IMR-90 (cell line): ENCODE measurements at regions not wholly inside any gene's neighbourhood (a gene's known extent, or its start where the extent isn't known, plus 50 kb on each side); places are given as distances from the start of the nearest gene placed in this dataset.

Source experiments
- ATAC-seq: fragments of 200-7000 bp; cut with Tn5 transposase; 2 replicates; pipeline ENCODE4 v1.9.1; 2020; ENCODE audit warnings: low read depth, mild to moderate bottlenecking, moderate library complexity
- BruUV-seq: library from RNA; stranded (reverse); fragments of 400-500 nt; replicated peaks from 2 replicates; lab custom pipeline; 2021; lab: Mats Ljungman, UMichigan
- CTCF ChIA-PET: fragments of 300-600 bp; formaldehyde crosslinking; extraction: SDS; loops from one replicate; lab custom pipeline; 2021; ENCODE audit warnings: antibody characterized with exemption; lab: Yijun Ruan, JAX
- POLR2A ChIA-PET: fragments of 300-600 bp; sonication (Branson Sonifier 250); formaldehyde crosslinking; loops from one replicate; lab custom pipeline; 2022; ENCODE audit warnings: antibody characterized with exemption; ENCODE audit not compliant: unreplicated experiment; lab: Charles Lee
- DNase-seq: peaks from one replicate; pipeline ENCODE4 v3.0.0; 2013
- H2AFZ ChIP-seq: replicated peaks from 2 replicates; pipeline ENCODE3; 2013; ENCODE audit warnings: low read length, mild to moderate bottlenecking; ENCODE audit not compliant: poor library complexity
- H2AK5ac ChIP-seq: 2 replicates; pipeline ENCODE4 v1.6.1; 2013; ENCODE audit warnings: low read depth, low read length, inconsistent platforms
- H2AK9ac ChIP-seq: replicated peaks from 2 replicates; pipeline ENCODE3; 2013; ENCODE audit warnings: mild to moderate bottlenecking, low read depth, low read length, moderate library complexity; ENCODE audit not compliant: poor library complexity
- H2BK120ac ChIP-seq: 2 replicates; pipeline ENCODE4 v1.6.1; 2013; ENCODE audit warnings: low read depth, low read length, inconsistent platforms
- H2BK15ac ChIP-seq: 3 replicates; pipeline ENCODE4 v1.6.1; 2013; ENCODE audit warnings: low read depth, low read length, inconsistent platforms
- H2BK20ac ChIP-seq: 2 replicates; pipeline ENCODE4 v1.6.1; 2013; ENCODE audit warnings: low read depth, mild to moderate bottlenecking, inconsistent platforms, low read length, moderate library complexity
- H2BK5ac ChIP-seq: 2 replicates; pipeline ENCODE4 v1.6.1; 2013; ENCODE audit warnings: mild to moderate bottlenecking, low read depth, low read length, inconsistent platforms; ENCODE audit not compliant: poor library complexity, severe bottlenecking
- H3K14ac ChIP-seq: replicated peaks from 2 replicates; pipeline ENCODE4 v1.6.1; 2013; ENCODE audit warnings: low read depth, low read length, inconsistent platforms
- H3K18ac ChIP-seq: 2 replicates; pipeline ENCODE4 v1.6.1; 2013; ENCODE audit warnings: low read depth, low read length, control low read depth
- H3K23ac ChIP-seq: 2 replicates; pipeline ENCODE4 v1.6.1; 2013; ENCODE audit warnings: low read depth, low read length, inconsistent platforms
- H3K27ac ChIP-seq: 2 replicates; pipeline ENCODE4 v1.5.1; 2013; ENCODE audit warnings: mild to moderate bottlenecking, control low read depth, low read length; ENCODE audit not compliant: insufficient read depth
- H3K27me3 ChIP-seq: 2 replicates; pipeline ENCODE4 v1.6.1; 2013; ENCODE audit warnings: low read length; ENCODE audit not compliant: control insufficient read depth, insufficient read depth
- H3K36me3 ChIP-seq: 2 replicates; pipeline ENCODE4 v1.6.1; 2013; ENCODE audit warnings: low read length, mixed read lengths; ENCODE audit not compliant: control insufficient read depth, insufficient read depth
- H3K4ac ChIP-seq: 2 replicates; pipeline ENCODE4 v1.6.1; 2013; ENCODE audit warnings: low read depth, low read length, inconsistent platforms
- H3K4me1 ChIP-seq: 2 replicates; pipeline ENCODE4 v1.6.1; 2013; ENCODE audit warnings: low read length, mixed read lengths; ENCODE audit not compliant: control insufficient read depth, insufficient read depth
- H3K4me2 ChIP-seq: 2 replicates; pipeline ENCODE4 v1.6.1; 2013; ENCODE audit warnings: low read depth, mild to moderate bottlenecking, control low read depth, low read length, moderate library complexity
- H3K4me3 ChIP-seq: 2 replicates; pipeline ENCODE4 v1.5.1; 2013; ENCODE audit warnings: low read depth, mild to moderate bottlenecking, control low read depth, low read length, moderate library complexity; ENCODE audit not compliant: insufficient read depth
- H3K56ac ChIP-seq: 2 replicates; pipeline ENCODE4 v1.6.1; 2013; ENCODE audit warnings: low read length, inconsistent platforms; ENCODE audit not compliant: insufficient read depth; ENCODE audit errors: extremely low read depth
- H3K79me1 ChIP-seq, 2 experiments: 2 replicates each; pipeline ENCODE4 v1.6.1; 2013; ENCODE audit warnings: low read length in 2 of 2, inconsistent platforms in 1 of 2, low read depth in 1 of 2
- H3K9ac ChIP-seq: 2 replicates; pipeline ENCODE4 v1.6.1; 2013; ENCODE audit warnings: low read depth, low read length, control low read depth
- H3K9me1 ChIP-seq: 2 replicates; pipeline ENCODE4 v1.6.1; 2013; ENCODE audit warnings: low read length, inconsistent platforms; ENCODE audit not compliant: insufficient read depth
- H3K9me3 ChIP-seq: 2 replicates; pipeline ENCODE4 v1.6.1; 2013; ENCODE audit warnings: low read length; ENCODE audit not compliant: control insufficient read depth, insufficient read depth
- H4K20me1 ChIP-seq: 2 replicates; pipeline ENCODE4 v1.6.1; 2013; ENCODE audit warnings: low read length, inconsistent platforms; ENCODE audit not compliant: insufficient read depth
- H4K5ac ChIP-seq: 2 replicates; pipeline ENCODE4 v1.6.1; 2013; ENCODE audit warnings: mild to moderate bottlenecking, low read depth, low read length, control low read depth
- H4K8ac ChIP-seq, 2 experiments: 2 replicates each; pipeline ENCODE4 v1.6.1; 2013; ENCODE audit warnings: low read depth in 2 of 2, low read length in 2 of 2, control low read depth in 1 of 2, inconsistent platforms in 1 of 2
- H4K91ac ChIP-seq: 2 replicates; pipeline ENCODE4 v1.6.1; 2013; ENCODE audit warnings: low read depth, low read length, inconsistent platforms; ENCODE audit not compliant: insufficient read depth
- CEBPB ChIP-seq: IDR thresholded peaks from 2 replicates; pipeline ENCODE4 v1.6.1; 2012; ENCODE audit warnings: low read depth, low read length, improper control_type of control experiment
- CHD1 ChIP-seq: IDR thresholded peaks from 2 replicates; pipeline ENCODE4 v1.6.1; 2012; ENCODE audit warnings: low read depth, low read length, improper control_type of control experiment
- POLR2A ChIP-seq: IDR thresholded peaks from 2 replicates; pipeline ENCODE4 v1.6.1; 2012; ENCODE audit warnings: mild to moderate bottlenecking, low read depth, low read length
- RAD21 ChIP-seq: IDR thresholded peaks from 2 replicates; pipeline ENCODE4 v1.6.1; 2012; ENCODE audit warnings: low read length, improper control_type of control experiment
- SMC3 ChIP-seq: fragments of 150-350 bp; IDR thresholded peaks from 2 replicates; pipeline ENCODE4 v1.6.1; 2016; ENCODE audit warnings: low read depth, mild to moderate bottlenecking, antibody characterized with exemption, low read length, moderate library complexity
- WGBS, 2 experiments: methylation state at CpG; one replicate each; pipeline versions ENCODE4 v1.1.5 to v1.1.7; 2013; ENCODE audit warnings: missing lambda C conversion rate in 2 of 2; ENCODE audit not compliant: insufficient read length in 1 of 2; ENCODE audit errors: extremely low coverage in 2 of 2; 5-methylcytosine and 5-hydroxymethylcytosine counted together
- dilution Hi-C: fragments of 300-500 bp; cut with HindIII; formaldehyde crosslinking; loops from one replicate; pipeline ENCODE4 v1.14.3; 2018; ENCODE audit warnings: low sequenced_read_pairs; ENCODE audit not compliant: unreplicated experiment
- in situ Hi-C: fragments of 300-500 bp; cut with MboI; formaldehyde crosslinking; loops from 3 replicates; pipeline ENCODE4 v1.14.3; 2019; ENCODE audit warnings: low sequenced_read_pairs, inconsistent platforms, mixed read lengths
- intact Hi-C: fragments of 100-400 bp; cut with micrococcal nuclease; formaldehyde crosslinking; loops from 2 replicates; pipeline ENCODE4 v1.10.0; 2022
- TF ChIP-seq, protein P1 (sequence below): conservative IDR thresholded peaks from 2 replicates; pipeline ENCODE4 v1.5.1; 2012; ENCODE audit warnings: mild to moderate bottlenecking, low read depth, low read length, improper control_type of control experiment

DNA sequence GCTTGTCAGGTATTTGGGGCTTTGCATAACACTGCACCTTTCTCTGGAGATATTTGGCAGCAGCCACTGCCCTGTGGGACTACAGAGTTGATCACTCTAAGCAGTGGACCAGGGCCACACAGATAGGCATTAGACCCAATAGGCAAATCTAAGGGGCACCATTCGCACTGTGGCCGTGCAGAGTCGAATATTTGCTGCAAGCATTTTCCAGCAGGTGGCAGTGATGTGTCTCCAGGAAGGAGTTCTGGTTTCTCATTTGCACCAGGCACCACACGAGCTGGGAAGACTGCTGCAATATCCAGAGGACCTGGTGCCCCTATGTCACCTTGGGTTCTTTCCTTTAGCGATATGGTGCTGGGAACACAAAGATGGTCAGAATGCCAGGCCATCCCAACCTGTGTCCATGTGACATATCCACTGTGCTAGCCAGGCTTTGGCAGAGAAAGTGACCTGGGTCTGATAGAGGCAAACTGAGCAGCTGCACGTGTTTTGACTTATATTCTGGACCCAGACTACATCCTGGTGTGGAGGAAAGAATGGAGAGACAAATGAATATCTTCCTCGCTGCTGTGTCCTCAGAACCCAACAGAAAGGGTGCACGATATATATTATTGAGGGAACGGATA is 318.7 kb downstream of the BUD13 start:
- Histone ChIP-seq H2BK120ac (no peak overlapping the region), H4K5ac (no peak overlapping the region), H3K14ac (no peak overlapping the region), H3K23ac (no peak overlapping the region), H3K79me1 (no peaks in the 10 kb centered on the region), H3K4me2 (no peak overlapping the region), H3K36me3 (no peaks in the 10 kb centered on the region), H3K18ac (no peak overlapping the region), H4K8ac (no peak overlapping the region), H2AK9ac (no peak overlapping the region), H2BK15ac (no peak overlapping the region), H2BK5ac (no peak overlapping the region), H2AFZ (no peak overlapping the region), H3K27me3 (no peaks in the 10 kb centered on the region; the same call in 1 of the 2 replicates), H3K4me3 (no peak overlapping the region), H2BK20ac (no peak overlapping the region), H3K4ac (no peak overlapping the region), H4K91ac (no peak overlapping the region), H3K9ac (no peak overlapping the region), H3K56ac (no peak overlapping the region), H3K9me1 (no peaks in the 10 kb centered on the region), H3K4me1 (no peaks in the 10 kb centered on the region), H2AK5ac (no peak overlapping the region), H3K9me3 (no peaks in the 10 kb centered on the region), H3K27ac (no peak overlapping the region), H4K20me1 (no peaks in the 10 kb centered on the region)
- BruUV-seq, result no TSS peak
- in situ Hi-C loops, result no loop called here
- intact Hi-C loops, result loop anchor here (1.0 kb wide), 1 partner anchor 237 kb away; no protein-coding TSS in a partner anchor
- 9% methylated on average over 4 of the region's 9 CpGs; no CpG with 5 or more reads in 1 of the 2 experiments for WGBS, 2 experiments
- peak; percentile 53; the same call in 1 of the 2 replicates for ATAC-seq
- ChIA-PET CTCF (no interaction called here), POLR2A (interaction anchor here (0.7 kb wide), 1 partner anchor 237 kb away, joined by 3 read pairs; no protein-coding TSS in a partner anchor)
- dilution Hi-C loops, result no loop called here
- DNase-seq, result peak; percentile 27
- TF ChIP-seq POLR2A (no peak), RAD21 (peak; percentile 50), CHD1 (no peak), SMC3 (peak; percentile 53), CEBPB (no peak)
- TF ChIP-seq, protein P1, sequence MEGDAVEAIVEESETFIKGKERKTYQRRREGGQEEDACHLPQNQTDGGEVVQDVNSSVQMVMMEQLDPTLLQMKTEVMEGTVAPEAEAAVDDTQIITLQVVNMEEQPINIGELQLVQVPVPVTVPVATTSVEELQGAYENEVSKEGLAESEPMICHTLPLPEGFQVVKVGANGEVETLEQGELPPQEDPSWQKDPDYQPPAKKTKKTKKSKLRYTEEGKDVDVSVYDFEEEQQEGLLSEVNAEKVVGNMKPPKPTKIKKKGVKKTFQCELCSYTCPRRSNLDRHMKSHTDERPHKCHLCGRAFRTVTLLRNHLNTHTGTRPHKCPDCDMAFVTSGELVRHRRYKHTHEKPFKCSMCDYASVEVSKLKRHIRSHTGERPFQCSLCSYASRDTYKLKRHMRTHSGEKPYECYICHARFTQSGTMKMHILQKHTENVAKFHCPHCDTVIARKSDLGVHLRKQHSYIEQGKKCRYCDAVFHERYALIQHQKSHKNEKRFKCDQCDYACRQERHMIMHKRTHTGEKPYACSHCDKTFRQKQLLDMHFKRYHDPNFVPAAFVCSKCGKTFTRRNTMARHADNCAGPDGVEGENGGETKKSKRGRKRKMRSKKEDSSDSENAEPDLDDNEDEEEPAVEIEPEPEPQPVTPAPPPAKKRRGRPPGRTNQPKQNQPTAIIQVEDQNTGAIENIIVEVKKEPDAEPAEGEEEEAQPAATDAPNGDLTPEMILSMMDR, result peak; percentile 50
